OCI-M1 (cell line): ENCODE measurements at regions not wholly inside any gene's neighbourhood (a gene's known extent, or its start where the extent isn't known, plus 50 kb on each side); places are given as distances from the start of the nearest gene placed in this dataset.
"Not testable (repeated sequence)": the region's sequence is repeated elsewhere in the genome, so short reads cannot be mapped to it uniquely, and the experiment has no call there.

Experiments
- DNase-seq: peaks from one replicate; lab custom pipeline; 2025; lab: John Stamatoyannopoulos, UW

DNA sequence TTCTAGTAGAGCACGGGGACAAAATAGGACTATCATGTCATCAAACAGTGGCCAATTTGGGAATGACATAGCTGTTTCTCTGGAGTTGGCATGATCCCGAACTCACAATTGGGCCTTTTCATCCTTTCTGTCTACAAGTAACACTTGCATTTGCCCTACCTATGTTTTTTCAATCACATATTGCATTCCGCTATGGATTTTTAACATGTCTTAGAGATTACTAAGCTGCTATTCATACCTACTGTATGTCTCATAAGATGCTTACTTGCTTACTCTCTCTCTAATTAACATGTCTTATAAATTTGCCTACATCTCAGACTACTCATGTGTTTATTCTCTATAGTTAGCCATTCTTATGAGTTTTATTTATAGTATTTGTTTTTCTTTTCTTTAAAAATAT lies 341.2 kb upstream of the CTNND2 start:
- DNase-seq: no peak

DNA sequence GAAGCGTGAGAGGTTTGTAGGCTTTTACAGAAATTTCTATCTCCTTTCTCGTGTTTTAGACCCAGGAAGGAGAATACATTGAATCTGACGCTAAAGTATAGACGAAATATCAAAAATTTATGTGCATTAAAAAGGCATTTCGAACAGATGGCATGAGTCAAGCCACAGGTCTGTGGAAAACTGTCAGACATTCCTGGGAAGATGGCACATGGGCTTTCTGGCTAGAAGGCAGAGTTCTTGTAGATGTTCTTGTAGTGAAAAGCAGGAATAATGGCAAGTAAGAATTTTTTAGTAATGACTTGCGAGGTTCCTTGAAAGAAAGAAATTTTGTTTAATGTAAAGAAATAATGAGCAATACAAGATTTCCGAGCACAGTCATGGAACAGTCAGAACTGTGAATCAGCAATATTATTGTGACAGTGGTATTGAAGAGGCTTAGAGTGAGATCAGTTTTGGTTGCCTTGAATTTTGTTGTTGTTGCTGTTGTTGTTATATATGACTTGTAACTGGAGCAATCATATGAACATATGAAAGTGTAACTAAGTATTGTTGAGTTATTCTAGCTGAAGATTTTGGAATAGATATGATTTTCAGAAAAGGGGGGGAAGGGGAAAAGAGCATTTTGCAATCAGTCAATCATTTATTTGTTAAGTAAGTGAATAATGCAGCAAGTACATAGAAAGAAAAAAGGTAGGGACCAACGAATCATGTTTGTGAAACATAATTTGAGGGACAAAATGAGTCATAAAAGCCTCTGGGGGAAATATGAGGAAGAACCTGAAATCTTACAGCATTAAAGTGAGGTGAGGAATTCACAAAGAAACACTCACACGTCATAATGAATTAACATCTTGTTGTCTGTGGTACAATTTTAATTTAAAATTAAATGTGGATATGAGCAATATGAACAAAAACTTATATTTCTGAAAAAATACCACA lies 339.0 kb upstream of the CTNND2 start:
- DNase-seq: peak; percentile 3

DNA sequence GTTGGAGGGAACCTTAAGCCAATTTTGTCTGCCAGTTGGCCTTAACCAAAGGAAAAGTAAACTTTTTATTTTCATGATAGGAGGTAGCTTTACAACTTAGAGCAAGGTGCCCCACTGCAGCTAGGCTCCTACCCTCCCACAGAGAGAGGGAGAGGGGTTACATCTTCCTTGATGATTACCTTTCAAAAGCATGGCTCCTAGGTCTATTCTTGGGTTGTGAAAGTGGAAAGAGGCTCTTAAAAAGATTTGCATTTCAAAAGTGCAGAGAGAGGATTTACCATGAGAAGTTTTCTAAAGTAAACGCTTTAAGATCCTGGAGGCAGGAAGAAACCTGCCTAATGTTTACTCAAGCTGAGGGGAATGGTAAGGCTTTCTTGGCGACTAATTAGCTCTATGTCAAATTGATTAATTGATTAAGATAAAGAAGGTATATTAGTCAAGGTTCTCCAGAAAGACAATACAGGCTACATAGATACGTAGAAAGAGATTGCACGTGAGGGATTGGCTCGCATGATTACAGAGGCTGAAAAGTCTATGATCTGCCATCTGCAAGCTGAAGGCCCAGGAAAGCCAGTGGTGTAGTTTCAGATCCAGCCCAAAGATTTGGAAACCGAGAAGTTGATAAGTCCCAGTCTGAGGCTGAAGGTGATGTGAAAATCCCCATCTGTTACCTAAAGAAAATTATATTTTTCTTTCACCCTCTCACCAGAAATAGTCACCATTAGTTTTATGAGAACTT lies 333.8 kb upstream of the CTNND2 start:
- DNase-seq: no peak

DNA sequence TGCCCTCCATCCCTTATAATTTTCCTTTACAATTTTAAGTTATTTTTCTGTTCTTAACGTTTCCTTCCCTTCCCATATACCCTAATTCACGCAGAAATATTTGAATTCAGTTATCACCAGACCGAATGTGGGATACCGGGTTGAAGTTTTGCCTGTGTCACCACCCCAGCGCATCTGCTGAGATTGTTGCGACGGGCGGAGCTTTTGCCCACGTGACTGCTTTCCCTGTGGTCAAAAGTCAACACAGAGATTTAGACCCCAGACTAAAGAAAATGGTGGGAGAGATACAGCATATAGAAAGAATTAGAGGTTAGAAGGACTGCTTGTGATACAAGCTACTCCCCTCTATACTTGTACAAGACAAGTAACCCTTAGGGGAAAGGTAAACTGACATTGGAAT lies 326.4 kb upstream of the CTNND2 start:
- DNase-seq: no peak

DNA sequence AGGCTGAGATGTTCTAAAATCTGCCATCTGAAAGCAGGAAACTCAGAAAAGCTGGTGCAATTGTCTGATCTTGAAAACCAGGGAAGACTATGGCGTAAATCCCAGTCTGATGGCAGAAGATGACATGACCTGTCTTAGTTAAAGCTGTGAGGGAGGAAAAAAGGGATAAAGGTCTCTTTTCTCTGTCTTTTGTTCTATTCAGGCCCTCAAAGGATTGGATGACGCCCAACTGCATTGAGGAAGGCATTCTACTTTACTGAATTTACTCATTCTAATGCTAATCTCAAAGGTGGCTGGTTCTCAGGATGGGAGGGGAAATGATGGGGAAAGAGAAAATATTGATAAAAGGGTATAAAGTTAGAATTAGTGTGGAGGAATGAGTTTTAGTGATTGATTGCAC lies 312.8 kb upstream of the CTNND2 start:
- no peak for DNase-seq

DNA sequence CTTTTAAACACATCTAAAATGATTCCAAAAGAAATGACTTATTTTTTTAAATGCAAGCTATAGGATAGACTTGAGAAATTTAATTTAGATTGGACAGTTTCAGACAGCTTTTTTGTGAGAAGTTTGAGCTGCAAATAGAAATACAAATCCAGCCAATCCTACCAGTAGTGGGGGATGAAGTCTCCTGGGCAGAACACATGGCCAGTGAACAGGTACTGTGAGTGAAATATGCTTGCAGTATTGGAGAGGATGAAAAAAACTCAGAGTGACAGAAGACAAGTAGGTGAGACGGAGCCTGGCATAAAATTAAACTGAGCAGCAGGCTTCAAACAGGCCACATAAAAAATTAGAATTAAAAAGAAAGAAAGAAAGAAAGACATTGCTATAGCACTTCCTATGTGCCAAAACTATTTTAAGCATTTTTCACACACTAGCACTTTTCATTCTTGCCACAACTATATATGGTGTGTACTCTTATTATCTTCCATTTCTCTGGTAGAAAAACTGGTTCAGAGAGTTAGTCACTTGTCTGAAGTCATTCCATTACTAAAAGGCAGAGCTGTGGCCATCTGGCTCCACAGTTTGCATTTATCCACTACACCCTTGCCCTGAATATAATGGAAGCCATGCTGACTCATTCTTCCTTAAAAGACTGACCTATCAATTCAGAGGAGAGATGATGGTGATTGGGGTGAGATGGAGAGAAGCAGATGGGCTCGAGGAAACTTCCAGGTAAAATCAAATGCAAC lies 310.2 kb upstream of the CTNND2 start:
- peak; percentile 47 for DNase-seq

DNA sequence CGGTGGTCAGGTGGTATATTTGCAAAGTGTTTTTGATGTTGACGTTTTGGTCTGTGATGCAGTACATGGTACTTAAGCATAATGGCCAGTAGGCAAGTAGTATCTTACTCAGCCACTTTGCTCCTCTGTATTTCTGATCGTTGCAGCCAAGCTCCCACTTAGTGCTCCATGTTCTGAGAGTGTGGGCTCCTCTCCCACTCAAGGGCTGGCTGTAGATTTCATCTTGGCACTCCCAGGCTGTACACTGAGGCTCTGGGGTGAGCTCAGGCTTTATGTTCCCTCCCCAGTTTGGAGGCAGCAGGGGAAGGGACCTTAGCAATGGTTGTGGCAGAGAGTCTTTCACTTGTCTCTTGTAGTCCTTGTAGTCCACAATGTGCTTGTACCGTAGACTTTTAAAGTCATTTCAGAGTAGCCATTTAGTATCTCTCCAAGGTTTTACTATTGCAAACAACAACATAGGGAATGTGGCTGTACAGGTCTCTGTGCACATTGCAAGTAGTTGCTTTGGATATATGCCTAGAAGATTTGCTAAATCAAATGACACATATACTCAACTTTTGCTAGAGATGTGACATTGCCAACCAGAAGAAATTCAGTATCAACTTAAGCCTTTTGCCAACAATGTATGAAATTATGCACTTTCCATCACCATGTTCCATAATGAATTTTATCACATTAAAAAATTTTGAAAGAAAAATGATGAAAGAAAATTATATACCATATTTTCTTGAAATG lies 304.3 kb upstream of the CTNND2 start:
- no peak for DNase-seq

DNA sequence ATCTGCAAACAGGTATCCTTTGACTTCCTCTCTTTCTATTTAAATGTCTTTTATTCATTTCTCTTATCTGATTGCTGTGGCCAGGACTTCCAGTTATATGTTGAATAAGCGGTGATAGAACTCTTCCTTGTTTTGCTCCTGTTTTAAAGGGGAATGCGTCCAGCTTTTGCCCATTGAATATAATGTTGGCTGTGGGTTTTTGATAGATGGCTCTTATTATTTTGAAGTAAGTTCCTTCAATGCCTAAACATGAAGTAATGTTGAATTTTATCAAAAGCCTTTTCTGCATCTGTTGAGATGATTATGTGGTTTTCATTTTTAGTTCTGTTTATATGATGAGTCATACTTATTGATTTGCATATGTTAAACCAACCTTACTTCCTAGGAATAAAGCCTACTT lies 300.5 kb upstream of the CTNND2 start:
- DNase-seq: peak; percentile 82

DNA sequence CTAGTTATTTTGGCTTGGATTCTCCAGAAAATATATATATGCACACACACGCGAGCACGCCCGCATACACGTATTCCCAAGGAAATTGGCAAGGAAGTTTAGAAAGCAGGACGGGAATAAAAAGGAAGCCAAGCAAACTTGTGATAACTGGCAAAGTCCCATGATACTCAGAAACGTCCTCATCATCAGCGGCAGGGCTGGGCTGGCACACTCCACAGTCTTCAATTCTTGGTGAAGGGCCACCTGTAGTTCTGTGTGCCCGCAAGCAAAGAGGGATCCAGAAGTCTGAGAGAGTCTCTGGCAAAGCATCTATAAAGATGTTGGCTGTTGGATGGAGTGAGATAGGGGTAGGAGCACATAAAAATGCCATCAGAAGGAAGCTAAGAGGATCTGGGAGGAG lies 289.3 kb upstream of the CTNND2 start:
- DNase-seq: no peak

DNA sequence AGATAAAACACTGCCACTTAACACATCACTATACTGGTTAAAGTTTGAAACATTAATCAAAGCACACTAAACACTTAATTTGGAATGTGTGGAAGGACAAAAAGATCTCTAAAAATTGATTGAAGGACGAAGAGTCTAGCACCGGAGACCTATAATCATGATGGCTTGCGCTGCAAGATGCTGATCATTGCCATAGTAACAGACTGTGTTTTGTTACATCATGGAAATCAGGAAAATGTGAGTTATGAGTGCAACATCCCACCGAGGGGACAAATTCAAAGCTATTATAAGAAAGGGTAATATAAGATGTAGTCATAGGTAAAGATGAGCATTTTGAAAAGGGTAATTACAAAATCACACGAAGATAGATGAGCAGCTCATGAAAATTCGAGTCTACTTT lies 278.8 kb upstream of the CTNND2 start:
- DNase-seq: no peak

DNA sequence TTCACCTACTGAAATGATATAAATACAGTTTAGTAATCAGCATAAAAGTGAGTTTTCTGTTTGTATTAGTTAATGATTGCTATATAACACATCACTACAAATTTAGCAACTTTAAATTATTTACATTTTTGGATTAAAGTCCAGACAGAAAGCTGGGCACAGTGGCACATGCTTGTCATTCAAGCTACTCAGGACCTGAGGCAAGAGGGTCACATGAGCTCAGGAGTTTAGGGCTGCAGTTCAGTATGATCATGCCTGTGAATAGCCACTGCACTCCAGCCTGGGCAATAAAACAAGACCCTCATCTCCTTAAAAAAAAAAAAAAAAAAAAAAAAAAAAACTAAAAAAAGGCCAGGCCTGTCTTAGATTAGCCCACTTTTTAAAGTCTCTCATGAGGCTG lies 273.6 kb upstream of the CTNND2 start:
- no peak for DNase-seq

DNA sequence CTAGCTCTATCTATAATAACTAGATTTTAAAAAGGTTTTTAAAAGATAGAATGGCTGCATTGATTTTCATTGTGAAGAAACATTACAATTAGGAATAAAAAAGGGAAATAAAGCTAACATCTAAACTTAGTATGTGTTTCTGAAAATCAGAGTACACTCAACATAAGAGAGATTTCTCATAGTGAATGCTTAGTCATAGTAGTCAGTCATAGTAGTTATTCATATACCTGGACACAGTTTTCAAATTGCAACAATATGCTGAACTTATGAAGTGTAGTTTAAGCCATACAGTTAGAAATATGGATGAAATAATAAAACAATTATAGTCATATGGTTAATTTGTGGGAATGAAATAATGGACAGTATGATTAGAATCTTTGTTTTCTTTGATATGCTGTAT lies 273.0 kb upstream of the CTNND2 start:
- DNase-seq: no peak

DNA sequence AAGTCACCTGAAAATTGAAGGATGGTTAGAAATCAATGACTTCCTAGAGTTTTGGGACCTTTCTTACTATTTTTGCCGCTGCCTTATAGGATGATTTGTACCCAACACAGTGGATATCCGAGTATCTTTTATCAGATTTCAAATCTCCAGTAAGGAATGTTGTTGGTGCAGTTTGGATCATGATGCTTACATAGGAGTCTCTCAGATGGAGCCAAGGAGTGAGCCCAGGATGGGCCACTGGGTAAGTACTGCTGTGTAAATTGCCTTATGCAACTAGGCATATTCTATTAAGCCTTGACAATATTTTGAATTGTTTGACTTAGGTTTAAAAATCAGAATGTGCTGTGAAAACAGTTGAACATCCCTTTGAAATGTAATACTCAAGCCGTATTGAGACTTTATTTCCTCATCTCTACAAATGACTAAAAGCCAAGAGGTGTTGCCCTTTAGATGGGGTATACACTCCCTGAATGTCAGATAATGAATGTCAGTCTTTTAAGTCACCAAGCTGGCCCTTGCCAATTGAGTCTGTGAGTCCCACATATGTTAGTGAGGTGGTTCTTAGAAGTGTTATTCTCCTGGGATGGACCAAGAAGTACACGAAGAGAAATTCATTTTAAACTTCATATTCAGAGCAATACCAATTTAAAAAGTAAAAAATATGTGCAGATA lies 271.8 kb upstream of the CTNND2 start:
- DNase-seq: no peak

DNA sequence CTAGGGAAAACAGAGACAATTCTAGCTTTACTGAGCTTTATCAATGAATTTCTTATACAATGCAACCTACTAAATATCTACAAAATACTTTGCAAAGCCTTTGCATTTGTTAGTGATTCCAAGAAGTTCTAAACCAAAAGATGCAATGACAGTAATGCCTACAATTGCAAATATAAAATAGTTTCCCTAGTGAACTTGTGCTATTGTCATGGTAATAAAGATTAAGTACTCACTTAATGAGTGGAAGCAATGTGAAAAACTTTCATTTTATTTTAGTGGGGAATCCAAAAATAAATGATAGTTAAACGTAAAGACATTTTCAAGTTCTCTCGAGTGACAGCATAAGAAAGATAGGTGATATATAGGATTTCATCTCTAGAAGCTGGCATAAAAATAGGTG lies 270.5 kb upstream of the CTNND2 start:
- no peak for DNase-seq

DNA sequence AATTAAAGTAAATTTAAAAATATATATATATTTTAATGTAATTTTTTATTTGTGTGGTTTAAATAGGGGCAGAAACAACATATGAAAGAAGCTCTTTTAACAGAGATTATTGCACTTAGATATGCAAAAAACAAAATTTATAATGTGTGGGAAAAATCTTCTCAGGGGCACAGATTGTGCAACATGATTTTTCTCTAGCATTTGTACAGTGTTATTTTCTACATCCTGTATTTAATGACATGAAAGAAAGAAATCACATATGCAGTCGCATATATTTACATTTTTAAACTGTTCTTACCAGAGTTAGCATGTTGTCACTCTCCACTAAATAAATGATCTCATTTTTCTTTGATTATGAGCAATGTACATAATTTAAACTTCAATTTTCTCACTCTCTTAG lies 265.3 kb upstream of the CTNND2 start:
- DNase-seq: no peak

DNA sequence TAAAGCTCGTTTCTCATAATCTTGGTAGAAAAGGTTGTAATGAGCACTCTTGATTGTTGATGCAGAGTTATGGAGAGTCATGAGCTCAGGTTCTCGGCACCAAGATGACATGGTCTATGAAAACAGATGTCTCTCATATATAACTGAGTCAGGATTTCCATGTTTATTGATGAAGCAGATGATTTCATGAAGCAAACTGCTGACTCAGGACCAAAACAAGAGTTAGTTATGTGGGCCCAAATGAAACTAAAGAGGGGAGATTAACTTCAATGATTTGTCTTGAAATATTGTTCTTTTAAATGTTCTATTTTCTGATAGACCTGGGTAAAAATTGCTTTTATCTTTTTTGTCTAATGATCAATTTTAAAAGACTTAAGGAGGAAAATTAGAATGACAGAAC lies 258.6 kb upstream of the CTNND2 start:
- DNase-seq: no peak

DNA sequence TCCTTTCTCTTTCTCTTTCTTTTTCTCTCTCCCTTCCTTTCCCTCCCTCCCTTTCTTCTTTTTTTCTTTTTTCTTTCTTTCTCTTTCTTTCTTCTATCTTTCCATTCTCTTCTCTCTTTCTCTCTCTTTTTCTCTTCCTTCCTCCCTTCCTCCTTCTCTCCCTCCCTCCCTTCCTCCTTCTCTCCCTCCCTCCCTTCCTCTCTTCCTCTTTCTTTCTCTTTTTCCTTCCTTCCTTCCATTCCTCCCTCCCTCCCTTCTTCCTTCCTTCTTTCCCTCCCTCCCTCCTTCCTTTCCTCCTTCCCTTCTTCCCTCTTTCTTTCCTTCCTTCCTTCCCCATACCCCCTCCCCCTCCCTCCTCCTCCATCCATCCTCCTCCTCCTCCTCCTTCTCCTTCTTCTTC lies 243.3 kb upstream of the CTNND2 start:
- no peak for DNase-seq

DNA sequence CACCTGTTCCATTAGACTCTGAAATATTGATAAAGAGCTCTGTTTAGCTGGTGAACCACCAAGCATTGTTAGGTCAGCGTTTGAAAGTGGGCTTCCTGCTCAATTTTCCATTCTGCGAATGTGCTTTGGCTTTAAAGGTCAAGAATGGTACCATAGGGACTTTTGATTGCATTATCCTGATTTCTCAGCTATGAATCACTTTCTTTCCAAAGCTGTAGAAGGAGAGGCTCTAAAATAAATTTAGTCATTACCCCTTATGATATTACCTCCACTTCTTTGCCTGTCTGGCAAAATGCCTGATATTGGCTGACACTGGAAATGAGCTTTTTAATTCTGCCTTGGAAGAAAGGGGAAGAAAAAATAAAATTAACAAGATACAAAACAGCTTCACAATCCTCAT lies 237.2 kb upstream of the CTNND2 start:
- DNase-seq: no peak

DNA sequence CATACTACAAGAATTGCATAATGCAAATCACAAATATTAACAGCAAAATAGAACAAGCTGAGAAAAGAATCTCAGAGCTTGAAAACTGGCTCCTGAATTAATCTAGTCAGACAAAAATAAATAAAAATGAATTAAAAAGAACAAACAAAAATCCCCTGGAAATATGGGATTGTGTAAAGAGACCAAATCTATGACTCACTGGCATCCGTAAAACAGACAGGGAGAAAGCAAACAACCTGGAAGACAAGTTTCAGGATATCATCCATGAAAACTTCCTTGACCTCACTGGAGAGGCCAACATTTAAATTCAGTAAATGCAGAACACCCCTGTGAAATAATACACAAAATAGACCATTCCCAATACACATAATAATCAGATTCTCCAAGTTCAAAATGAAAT lies 229.3 kb upstream of the CTNND2 start:
- DNase-seq: no peak

DNA sequence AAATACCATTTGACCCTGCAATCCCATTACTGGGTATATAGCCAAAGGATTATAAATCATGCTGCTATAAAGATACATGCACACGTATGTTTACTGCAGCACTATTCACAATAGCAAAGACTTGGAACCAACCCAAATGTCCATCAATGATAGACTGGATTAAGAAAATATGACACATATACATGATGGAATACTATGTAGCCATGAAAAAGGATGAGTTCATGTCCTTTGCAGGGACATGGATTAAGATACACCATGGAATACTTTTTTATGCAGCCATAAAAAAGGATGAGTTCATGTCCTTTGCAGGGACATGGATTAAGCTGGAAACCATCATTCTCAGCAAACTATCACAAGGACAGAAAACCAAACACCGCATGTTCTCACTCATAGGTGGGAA lies 226.8 kb upstream of the CTNND2 start:
- DNase-seq: not testable (repeated sequence)

DNA sequence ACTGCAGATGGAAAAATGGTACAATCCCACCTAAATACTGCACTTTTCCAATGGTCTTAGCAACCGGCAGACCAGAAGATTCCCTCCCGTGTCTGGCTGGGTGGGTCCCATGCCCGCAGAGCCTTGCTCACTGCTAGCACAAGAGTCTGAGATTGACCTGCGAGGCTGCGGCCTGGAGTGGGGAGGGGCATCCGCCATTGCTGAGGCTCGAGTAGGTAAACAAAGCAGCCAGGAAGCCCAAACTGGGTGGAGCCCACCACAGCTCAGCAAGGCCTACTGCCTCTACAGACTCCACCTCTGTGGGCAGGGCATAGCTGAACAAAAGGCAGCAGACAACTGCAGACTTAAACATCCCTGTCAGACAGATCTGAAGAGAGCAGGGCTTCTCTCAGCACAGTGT lies 221.6 kb upstream of the CTNND2 start:
- DNase-seq: no peak
